HepG2 (cell line): ENCODE measurements at regions not wholly inside any gene's neighbourhood (a gene's known extent, or its start where the extent isn't known, plus 50 kb on each side); places are given as distances from the start of the nearest gene placed in this dataset.
A peak's percentile ranks its signal among the peaks of the same experiment; 100 is the strongest.

Experiments
- ATAC-seq: fragments of 200-7000 bp; cut with Tn5 transposase; 3 replicates; pipeline ENCODE4 v1.9.1; 2020; ENCODE audit warnings: mild to moderate bottlenecking, moderate library complexity
- BruUV-seq: library from RNA; stranded (reverse); fragments of 400-500 nt; replicated peaks from 2 replicates; lab custom pipeline; 2021; lab: Mats Ljungman, UMichigan
- CTCF ChIA-PET: fragments of 300-600 bp; formaldehyde crosslinking; extraction: SDS; loops from one replicate; lab custom pipeline; 2021; ENCODE audit warnings: low total read pairs, inconsistent platforms, low intra/inter-chr PET ratio; lab: Yijun Ruan, JAX
- POLR2A ChIA-PET: fragments of 350-600 bp; sonication (Branson Sonifier 250); formaldehyde crosslinking; loops from one replicate; lab custom pipeline; 2020; ENCODE audit warnings: antibody characterized with exemption, inconsistent platforms; lab: Yijun Ruan, JAX
- DNase-seq: peaks from one replicate; pipeline ENCODE4 v3.0.0-alpha.2; 2015; ENCODE audit warnings: low spot score
- FAIRE-seq: peaks from 3 replicates; lab custom pipeline; 2011; peaks lifted over from hg19 to GRCh38; lab: Jason Lieb, UNC
- H2AFZ ChIP-seq: one replicate; pipeline ENCODE4 v1.6.1; 2011; ENCODE audit warnings: low read length, inconsistent platforms
- H3K27ac ChIP-seq: fragments of 300-600 bp; 3 replicates; pipeline ENCODE4 v1.8.0; 2011; ENCODE audit warnings: mixed run types, mild to moderate bottlenecking, mixed read lengths, low read length, inconsistent platforms; ENCODE audit not compliant: insufficient read depth; ENCODE audit errors: extremely low read length
- H3K27me3 ChIP-seq, 2 experiments: fragments of 200-600 bp in 1 of 2; 2 replicates in 1 of 2; 3 replicates in 1 of 2; pipeline versions ENCODE4 v1.6.0 to v1.8.0; 2011; ENCODE audit warnings: low read length in 2 of 2, mild to moderate bottlenecking in 2 of 2, moderate library complexity in 2 of 2, inconsistent platforms in 1 of 2; ENCODE audit not compliant: insufficient read depth in 2 of 2, control insufficient read depth in 1 of 2
- H3K36me3 ChIP-seq, 2 experiments: fragments of 200-600 bp in 1 of 2; replicated peaks in 1 of 2; 2 replicates in 1 of 2; 3 replicates in 1 of 2; pipeline versions ENCODE4 v1.5.1 to v1.8.0; 2011; ENCODE audit warnings: low read length in 2 of 2, inconsistent platforms in 1 of 2; ENCODE audit not compliant: insufficient read depth in 2 of 2, control insufficient read depth in 1 of 2
- H3K4me1 ChIP-seq: 2 replicates; pipeline ENCODE4 v1.5.1; 2012; ENCODE audit warnings: low read length, inconsistent platforms; ENCODE audit not compliant: insufficient read depth
- H3K4me2 ChIP-seq: 2 replicates; pipeline ENCODE4 v1.6.0; 2011; ENCODE audit warnings: low read depth, low read length, inconsistent platforms
- H3K4me3 ChIP-seq, 3 experiments: fragments of 200-600 bp in 1 of 3; sonication (generic), shearing (Covaris generic) in 1 of 3; replicated peaks in 1 of 3; 2 replicates each; pipeline ENCODE4 v1.5.1; 2011 to 2016; ENCODE audit warnings: low read length in 3 of 3, inconsistent platforms in 2 of 3, low read depth in 2 of 3, mild to moderate bottlenecking in 2 of 3, control low read depth in 1 of 3, mixed read lengths in 1 of 3; ENCODE audit not compliant: insufficient read depth in 1 of 3
- H3K79me2 ChIP-seq: one replicate; pipeline ENCODE4 v1.6.1; 2011; ENCODE audit warnings: low read length, inconsistent platforms; ENCODE audit not compliant: insufficient read depth
- H3K9ac ChIP-seq: 2 replicates; pipeline ENCODE4 v1.6.0; 2011; ENCODE audit warnings: mild to moderate bottlenecking, low read depth, low read length, inconsistent platforms; ENCODE audit not compliant: insufficient read depth
- H3K9me3 ChIP-seq: 2 replicates; pipeline ENCODE4 v1.5.1; 2012; ENCODE audit warnings: mild to moderate bottlenecking, low read length
- H4K20me1 ChIP-seq: 2 replicates; pipeline ENCODE4 v1.6.0; 2011; ENCODE audit warnings: inconsistent platforms, mild to moderate bottlenecking, low read length, moderate library complexity; ENCODE audit not compliant: insufficient read depth
- FOXA3 ChIP-seq: IDR thresholded peaks from 2 replicates; pipeline ENCODE4 v1.6.1; 2016; ENCODE audit warnings: missing genetic modification reagents, missing compliant biosample characterization
- ONECUT2 ChIP-seq: sonication (generic); formaldehyde crosslinking; IDR thresholded peaks from 2 replicates; pipeline ENCODE4 v1.4.0; 2020; ENCODE audit warnings: missing genetic modification reagents
- SOX5 ChIP-seq: IDR thresholded peaks from 2 replicates; pipeline ENCODE4 v1.6.1; 2016; ENCODE audit warnings: borderline replicate concordance
- ZNF10 ChIP-seq: sonication (generic); formaldehyde crosslinking; IDR thresholded peaks from 2 replicates; pipeline ENCODE4 v1.4.0; 2020; ENCODE audit warnings: mild to moderate bottlenecking, low read depth, missing genetic modification reagents, borderline replicate concordance
- ZNF460 ChIP-seq: sonication (generic); formaldehyde crosslinking; IDR thresholded peaks from 2 replicates; pipeline ENCODE4 v1.5.1; 2020; ENCODE audit warnings: missing genetic modification reagents, mild to moderate bottlenecking, borderline replicate concordance
- WGBS: methylation state at CpG from one replicate; pipeline ENCODE4 v1.1.6; 2017; ENCODE audit warnings: low lambda C conversion rate; 5-methylcytosine and 5-hydroxymethylcytosine counted together
- in situ Hi-C: cut with HindIII; loops from 2 replicates; pipeline ENCODE4 v1.10.0; 2017; ENCODE audit warnings: low pct_unique_long_range_greater_than_20kb; ENCODE audit not compliant: extremely low pct_ligation_motif_present
- intact Hi-C: fragments of 100-400 bp; cut with micrococcal nuclease; formaldehyde crosslinking; loops from one replicate; pipeline ENCODE4 v1.10.0; 2022; ENCODE audit not compliant: unreplicated experiment
- TF ChIP-seq, protein P1 (sequence below): IDR thresholded peaks from 2 replicates; pipeline ENCODE4 v1.4.0; 2020; ENCODE audit warnings: mild to moderate bottlenecking, missing genetic modification reagents
- TF ChIP-seq, protein P2 (sequence below), 2 experiments: sonication (generic) in 1 of 2; formaldehyde crosslinking in 1 of 2; IDR thresholded peaks; 2 replicates each; pipeline versions ENCODE4 v1.4.0 to v1.6.1; 2016 to 2020; ENCODE audit warnings: borderline replicate concordance in 1 of 2, low read depth in 1 of 2, mild to moderate bottlenecking in 1 of 2, missing genetic modification reagents in 1 of 2
- TF ChIP-seq, protein P3 (sequence below): IDR thresholded peaks from 2 replicates; pipeline ENCODE4 v1.6.1; 2012; ENCODE audit warnings: low read depth, low read length, improper control_type of control experiment

DNA sequence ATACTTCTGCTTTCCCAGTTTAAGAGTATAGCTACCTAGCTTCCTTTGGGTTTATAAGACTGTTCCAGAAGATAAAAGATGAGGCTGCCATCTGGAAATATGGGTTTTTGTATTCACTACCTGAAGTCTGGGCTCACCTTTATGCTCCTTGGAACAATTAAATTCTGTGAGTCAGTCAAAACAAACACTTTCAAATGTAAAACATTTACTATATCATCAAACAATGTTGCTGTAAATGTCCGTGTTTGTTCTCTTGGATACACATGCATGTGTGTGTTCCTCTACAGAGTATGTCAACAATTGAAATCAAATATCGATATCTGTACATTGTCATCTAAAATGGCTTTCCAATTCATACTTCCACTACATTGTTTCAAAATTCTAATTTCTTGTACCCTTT, 525.6 kb downstream of the MDFIC start:
- DNase-seq: peak; percentile 1
- ATAC-seq: peak; percentile 53; the same call in 1 of the 3 replicates
- H3K4me1 ChIP-seq: no peaks in the 10 kb centered on the region
- H3K36me3 ChIP-seq: no peaks in the 10 kb centered on the region
- intact Hi-C loops: no loop called here
- H3K4me2 ChIP-seq: no peak overlapping the region
- WGBS: 10% methylated on average over 2 of the region's 2 CpGs
- H3K27me3 ChIP-seq: no peaks in the 10 kb centered on the region
- no peak for FAIRE-seq
- H3K4me3 ChIP-seq: no peak overlapping the region
- H2AFZ ChIP-seq: no peak overlapping the region
- ChIA-PET CTCF (no interaction called here), POLR2A (no interaction called here)
- no peak overlapping the region for H3K9ac ChIP-seq
- no peaks in the 10 kb centered on the region for H3K79me2 ChIP-seq
- H4K20me1 ChIP-seq: no peaks in the 10 kb centered on the region
- no TSS peak for BruUV-seq
- TF ChIP-seq FOXA3 (CRISPR knock-in tag) (peak; percentile 43; the same call in 1 of the 2 replicates), SOX5 (CRISPR knock-in tag) (peak; percentile 12; the same call in 1 of the 2 replicates), ONECUT2 (CRISPR knock-in tag) (no peak), ZNF460 (CRISPR knock-in tag) (no peak), ZNF10 (CRISPR knock-in tag) (no peak)
- TF ChIP-seq, protein P1, sequence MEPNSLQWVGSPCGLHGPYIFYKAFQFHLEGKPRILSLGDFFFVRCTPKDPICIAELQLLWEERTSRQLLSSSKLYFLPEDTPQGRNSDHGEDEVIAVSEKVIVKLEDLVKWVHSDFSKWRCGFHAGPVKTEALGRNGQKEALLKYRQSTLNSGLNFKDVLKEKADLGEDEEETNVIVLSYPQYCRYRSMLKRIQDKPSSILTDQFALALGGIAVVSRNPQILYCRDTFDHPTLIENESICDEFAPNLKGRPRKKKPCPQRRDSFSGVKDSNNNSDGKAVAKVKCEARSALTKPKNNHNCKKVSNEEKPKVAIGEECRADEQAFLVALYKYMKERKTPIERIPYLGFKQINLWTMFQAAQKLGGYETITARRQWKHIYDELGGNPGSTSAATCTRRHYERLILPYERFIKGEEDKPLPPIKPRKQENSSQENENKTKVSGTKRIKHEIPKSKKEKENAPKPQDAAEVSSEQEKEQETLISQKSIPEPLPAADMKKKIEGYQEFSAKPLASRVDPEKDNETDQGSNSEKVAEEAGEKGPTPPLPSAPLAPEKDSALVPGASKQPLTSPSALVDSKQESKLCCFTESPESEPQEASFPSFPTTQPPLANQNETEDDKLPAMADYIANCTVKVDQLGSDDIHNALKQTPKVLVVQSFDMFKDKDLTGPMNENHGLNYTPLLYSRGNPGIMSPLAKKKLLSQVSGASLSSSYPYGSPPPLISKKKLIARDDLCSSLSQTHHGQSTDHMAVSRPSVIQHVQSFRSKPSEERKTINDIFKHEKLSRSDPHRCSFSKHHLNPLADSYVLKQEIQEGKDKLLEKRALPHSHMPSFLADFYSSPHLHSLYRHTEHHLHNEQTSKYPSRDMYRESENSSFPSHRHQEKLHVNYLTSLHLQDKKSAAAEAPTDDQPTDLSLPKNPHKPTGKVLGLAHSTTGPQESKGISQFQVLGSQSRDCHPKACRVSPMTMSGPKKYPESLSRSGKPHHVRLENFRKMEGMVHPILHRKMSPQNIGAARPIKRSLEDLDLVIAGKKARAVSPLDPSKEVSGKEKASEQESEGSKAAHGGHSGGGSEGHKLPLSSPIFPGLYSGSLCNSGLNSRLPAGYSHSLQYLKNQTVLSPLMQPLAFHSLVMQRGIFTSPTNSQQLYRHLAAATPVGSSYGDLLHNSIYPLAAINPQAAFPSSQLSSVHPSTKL (CRISPR knock-in tag): peak; percentile 48; the same call in 1 of the 2 replicates
- TF ChIP-seq, protein P2, sequence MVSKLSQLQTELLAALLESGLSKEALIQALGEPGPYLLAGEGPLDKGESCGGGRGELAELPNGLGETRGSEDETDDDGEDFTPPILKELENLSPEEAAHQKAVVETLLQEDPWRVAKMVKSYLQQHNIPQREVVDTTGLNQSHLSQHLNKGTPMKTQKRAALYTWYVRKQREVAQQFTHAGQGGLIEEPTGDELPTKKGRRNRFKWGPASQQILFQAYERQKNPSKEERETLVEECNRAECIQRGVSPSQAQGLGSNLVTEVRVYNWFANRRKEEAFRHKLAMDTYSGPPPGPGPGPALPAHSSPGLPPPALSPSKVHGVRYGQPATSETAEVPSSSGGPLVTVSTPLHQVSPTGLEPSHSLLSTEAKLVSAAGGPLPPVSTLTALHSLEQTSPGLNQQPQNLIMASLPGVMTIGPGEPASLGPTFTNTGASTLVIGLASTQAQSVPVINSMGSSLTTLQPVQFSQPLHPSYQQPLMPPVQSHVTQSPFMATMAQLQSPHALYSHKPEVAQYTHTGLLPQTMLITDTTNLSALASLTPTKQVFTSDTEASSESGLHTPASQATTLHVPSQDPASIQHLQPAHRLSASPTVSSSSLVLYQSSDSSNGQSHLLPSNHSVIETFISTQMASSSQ (IDR thresholded peaks at IDR 0.05; ENCODE audit: low read depth): peak; percentile 36; the same call in 1 of the 2 replicates
- TF ChIP-seq, protein P2 (CRISPR knock-in tag; IDR thresholded peaks at IDR 0.05; ENCODE audit: borderline replicate concordance): no peak
- TF ChIP-seq, protein P3, sequence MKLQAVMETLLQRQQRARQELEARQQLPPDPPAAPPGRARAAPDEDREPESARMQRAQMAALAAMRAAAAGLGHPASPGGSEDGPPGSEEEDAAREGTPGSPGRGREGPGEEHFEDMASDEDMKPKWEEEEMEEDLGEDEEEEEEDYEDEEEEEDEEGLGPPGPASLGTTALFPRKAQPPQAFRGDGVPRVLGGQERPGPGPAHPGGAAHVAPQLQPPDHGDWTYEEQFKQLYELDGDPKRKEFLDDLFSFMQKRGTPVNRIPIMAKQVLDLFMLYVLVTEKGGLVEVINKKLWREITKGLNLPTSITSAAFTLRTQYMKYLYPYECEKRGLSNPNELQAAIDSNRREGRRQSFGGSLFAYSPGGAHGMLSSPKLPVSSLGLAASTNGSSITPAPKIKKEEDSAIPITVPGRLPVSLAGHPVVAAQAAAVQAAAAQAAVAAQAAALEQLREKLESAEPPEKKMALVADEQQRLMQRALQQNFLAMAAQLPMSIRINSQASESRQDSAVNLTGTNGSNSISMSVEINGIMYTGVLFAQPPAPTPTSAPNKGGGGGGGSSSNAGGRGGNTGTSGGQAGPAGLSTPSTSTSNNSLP: peak; percentile 75
- in situ Hi-C loops: no loop called here
- no peaks in the 10 kb centered on the region for H3K9me3 ChIP-seq
- no peak overlapping the region for H3K27ac ChIP-seq
